Uterus (tissue), 2 donors: ENCODE measurements at regions not wholly inside any gene's neighbourhood (a gene's known extent, or its start where the extent isn't known, plus 50 kb on each side); places are given as distances from the start of the nearest gene placed in this dataset.

Experiments used
- CTCF ChIP-seq, 4 experiments: fragments of 200-600 bp in 2 of 4; fragments of 450-650 bp in 2 of 4; sonication (generic) in 2 of 4; IDR thresholded peaks; one replicate each; pipeline ENCODE4 v1.5.1; 2016 to 2019; ENCODE audit warnings: antibody characterized with exemption in 4 of 4, mild to moderate bottlenecking in 2 of 4, moderate library complexity in 1 of 4
- POLR2A ChIP-seq, 2 donors: fragments of 450-650 bp; IDR thresholded peaks; one replicate each; pipeline ENCODE4 v1.6.1; 2016; ENCODE audit warnings: antibody characterized with exemption in 2 of 2, mild to moderate bottlenecking in 1 of 2, moderate library complexity in 1 of 2

GRCh38 chr3:64764386-64764929 is 76.7 kb upstream of the ADAMTS9 start:
- TF ChIP-seq CTCF (IDR thresholded peaks at IDR 0.05) (no peak), POLR2A (IDR thresholded peaks at IDR 0.05) (no peak)
